Endothelial cell of umbilical vein (primary cell): ENCODE measurements at regions not wholly inside any gene's neighbourhood (a gene's known extent, or its start where the extent isn't known, plus 50 kb on each side); places are given as distances from the start of the nearest gene placed in this dataset.

Source experiments
- BruUV-seq: library from RNA; stranded (reverse); fragments of 400-500 nt; replicated peaks from 2 replicates; lab custom pipeline; 2021; lab: Mats Ljungman, UMichigan
- CTCF ChIA-PET: fragments of 300-600, 350-600 bp; sonication (Branson Sonifier 250); formaldehyde crosslinking; loops from one replicate; lab custom pipeline; 2021; ENCODE audit warnings: antibody characterized with exemption, inconsistent platforms; lab: Charles Lee
- POLR2A ChIA-PET: fragments of 300-600, 350-600 bp; sonication (Branson Sonifier 250); formaldehyde crosslinking; loops from one replicate; lab custom pipeline; 2021; ENCODE audit warnings: antibody characterized with exemption, inconsistent platforms; lab: Charles Lee
- DNase-seq: peaks from one replicate; pipeline ENCODE4 v3.0.0-alpha.2; 2011; ENCODE audit warnings: low read depth, low spot score
- FAIRE-seq: peaks from 2 replicates; lab custom pipeline; 2011; peaks lifted over from hg19 to GRCh38; lab: Jason Lieb, UNC
- H2AFZ ChIP-seq: 2 replicates; pipeline ENCODE4 v1.6.0; 2012; ENCODE audit warnings: low read depth, low read length, control low read depth, inconsistent platforms
- H3K27ac ChIP-seq: 2 replicates; pipeline ENCODE4 v1.5.1; 2011; ENCODE audit warnings: low read depth, mild to moderate bottlenecking, control low read depth, low read length, moderate library complexity; ENCODE audit not compliant: insufficient read depth
- H3K27me3 ChIP-seq, 2 experiments: 2 replicates each; pipeline versions ENCODE4 v1.6.0 to v1.6.1; 2011; ENCODE audit warnings: low read length in 2 of 2, mixed read lengths in 1 of 2; ENCODE audit not compliant: control insufficient read depth in 2 of 2, insufficient read depth in 2 of 2
- H3K36me3 ChIP-seq, 2 experiments: 2 replicates in 1 of 2; 3 replicates in 1 of 2; pipeline ENCODE4 v1.5.1; 2011; ENCODE audit warnings: low read length in 2 of 2, mild to moderate bottlenecking in 1 of 2, moderate library complexity in 1 of 2; ENCODE audit not compliant: control insufficient read depth in 2 of 2, insufficient read depth in 2 of 2; ENCODE audit errors: extremely low read depth in 1 of 2
- H3K4me1 ChIP-seq: 3 replicates; pipeline ENCODE4 v1.5.1; 2011; ENCODE audit warnings: mild to moderate bottlenecking, low read length; ENCODE audit not compliant: control insufficient read depth, insufficient read depth; ENCODE audit errors: extremely low read depth
- H3K4me2 ChIP-seq: 2 replicates; pipeline ENCODE4 v1.6.1; 2011; ENCODE audit warnings: low read length, control low read depth, mixed read lengths; ENCODE audit not compliant: insufficient read depth
- H3K4me3 ChIP-seq, 3 experiments: fragments of 200-600 bp in 1 of 3; sonication (generic), shearing (Covaris generic) in 1 of 3; replicated peaks in 1 of 3; 2 replicates each; pipeline ENCODE4 v1.5.1; 2011 to 2016; ENCODE audit warnings: control low read depth in 3 of 3, low read length in 3 of 3, mild to moderate bottlenecking in 2 of 3, inconsistent platforms in 1 of 3, low read depth in 1 of 3, moderate library complexity in 1 of 3; ENCODE audit not compliant: insufficient read depth in 1 of 3
- H3K79me2 ChIP-seq: 2 replicates; pipeline ENCODE4 v1.6.0; 2012; ENCODE audit warnings: low read length, inconsistent platforms; ENCODE audit not compliant: control insufficient read depth, insufficient read depth
- H3K9ac ChIP-seq: replicated peaks from 2 replicates; pipeline ENCODE3; 2011; ENCODE audit warnings: low read length, control low read depth; ENCODE audit not compliant: insufficient read depth; ENCODE audit errors: extremely low read depth
- H3K9me1 ChIP-seq: replicated peaks from 3 replicates; pipeline ENCODE4 v1.6.0; 2011; ENCODE audit warnings: mild to moderate bottlenecking, low read length; ENCODE audit not compliant: control insufficient read depth, insufficient read depth; ENCODE audit errors: extremely low read depth
- H3K9me3 ChIP-seq: replicated peaks from 2 replicates; pipeline ENCODE4 v1.5.1; 2012; ENCODE audit warnings: low read length, inconsistent platforms; ENCODE audit not compliant: control insufficient read depth, insufficient read depth
- H4K20me1 ChIP-seq: replicated peaks from 2 replicates; pipeline ENCODE3; 2011; ENCODE audit warnings: mild to moderate bottlenecking, low read length; ENCODE audit not compliant: control insufficient read depth, insufficient read depth; ENCODE audit errors: extremely low read depth
- EZH2 ChIP-seq: IDR thresholded peaks from 2 replicates; pipeline ENCODE4 v1.6.1; 2012; ENCODE audit warnings: borderline replicate concordance, low read depth, mild to moderate bottlenecking, moderate library complexity, low read length, inconsistent platforms; ENCODE audit not compliant: severe bottlenecking
- FOS ChIP-seq: IDR thresholded peaks from 2 replicates; pipeline ENCODE4 v1.6.1; 2011; ENCODE audit warnings: mild to moderate bottlenecking, low read length, moderate library complexity, borderline replicate concordance; ENCODE audit not compliant: insufficient read depth
- GATA2 ChIP-seq: IDR thresholded peaks from 2 replicates; pipeline ENCODE4 v1.7.0; 2011; ENCODE audit warnings: low read depth, mild to moderate bottlenecking, moderate library complexity, mixed read lengths, low read length; ENCODE audit not compliant: insufficient read length, insufficient read depth
- JUN ChIP-seq: IDR thresholded peaks from 2 replicates; pipeline ENCODE4 v1.6.1; 2011; ENCODE audit warnings: borderline replicate concordance, low read depth; ENCODE audit not compliant: insufficient read length, insufficient read depth
- MYC ChIP-seq: IDR thresholded peaks from one replicate; pipeline ENCODE4 v1.6.1; 2011; ENCODE audit warnings: mild to moderate bottlenecking, low read depth, low read length
- POLR2A ChIP-seq: IDR thresholded peaks from 2 replicates; pipeline ENCODE4 v1.6.1; 2012; ENCODE audit warnings: low read depth, mild to moderate bottlenecking, control low read depth, low read length
- dilution Hi-C: fragments of 300-500 bp; cut with MboI; formaldehyde crosslinking; loops from one replicate; pipeline ENCODE4 v1.15.0; 2019; ENCODE audit warnings: low sequenced_read_pairs; ENCODE audit not compliant: extremely low pct_ligation_motif_present
- intact Hi-C: fragments of 100-400 bp; cut with micrococcal nuclease; formaldehyde crosslinking; loops from one replicate; pipeline ENCODE4 v1.10.0; 2022
- TF ChIP-seq, protein P1 (sequence below), 2 donors: IDR thresholded peaks; 1 replicate in 1 of 2; 2 replicates in 1 of 2; pipeline ENCODE4 v1.5.1; 2011; ENCODE audit warnings: low read length in 2 of 2, mild to moderate bottlenecking in 2 of 2, moderate library complexity in 2 of 2, control low read depth in 1 of 2, inconsistent platforms in 1 of 2, low read depth in 1 of 2; ENCODE audit not compliant: insufficient read depth in 1 of 2; ENCODE audit errors: extremely low read depth in 1 of 2

DNA sequence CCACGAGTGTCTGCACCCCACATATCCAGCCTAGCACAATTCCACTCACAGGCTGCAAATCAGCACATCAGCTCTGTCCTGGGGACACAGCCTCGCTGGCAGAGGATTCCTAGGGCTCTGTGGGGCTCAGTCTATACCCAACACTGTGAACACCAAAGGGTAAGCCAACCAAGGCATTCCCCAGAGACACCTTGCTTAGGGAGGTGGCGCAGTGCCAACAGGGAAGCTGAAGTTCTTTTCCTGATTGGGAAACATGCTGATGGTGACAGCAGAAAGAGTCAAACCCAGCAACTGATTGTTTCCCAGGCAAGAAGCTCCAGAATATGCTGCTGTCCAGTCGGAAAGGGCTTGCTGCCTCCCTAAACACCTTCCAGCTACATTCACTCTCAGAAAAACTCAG lies 55.8 kb downstream of the TTC32 start:
- dilution Hi-C loops (no loop called here), intact Hi-C loops (no loop called here)
- no TSS peak for BruUV-seq
- ChIA-PET CTCF (interaction anchor here (2.1 kb wide), 1 partner anchor 9 kb away, joined by 4 read pairs; no protein-coding TSS in a partner anchor), POLR2A (no interaction called here)
- Histone ChIP-seq H3K27me3 (peaks cover 0 to 7% of the 10 kb centered on the region in 2 experiments), H3K9ac (no peak overlapping the region), H3K4me1 (no peaks in the 10 kb centered on the region), H3K27ac (no peak overlapping the region), H3K36me3 (no peaks in the 10 kb centered on the region), H3K79me2 (no peaks in the 10 kb centered on the region), H3K9me1 (no peaks in the 10 kb centered on the region), H3K9me3 (no peaks in the 10 kb centered on the region), H2AFZ (no peak overlapping the region), H3K4me3 (no peak overlapping the region), H4K20me1 (no peaks in the 10 kb centered on the region), H3K4me2 (no peak overlapping the region)
- DNase-seq (no peak), FAIRE-seq (no peak)
- no peak for TF ChIP-seq JUN
- TF ChIP-seq POLR2A: no peak
- TF ChIP-seq, protein P1, sequence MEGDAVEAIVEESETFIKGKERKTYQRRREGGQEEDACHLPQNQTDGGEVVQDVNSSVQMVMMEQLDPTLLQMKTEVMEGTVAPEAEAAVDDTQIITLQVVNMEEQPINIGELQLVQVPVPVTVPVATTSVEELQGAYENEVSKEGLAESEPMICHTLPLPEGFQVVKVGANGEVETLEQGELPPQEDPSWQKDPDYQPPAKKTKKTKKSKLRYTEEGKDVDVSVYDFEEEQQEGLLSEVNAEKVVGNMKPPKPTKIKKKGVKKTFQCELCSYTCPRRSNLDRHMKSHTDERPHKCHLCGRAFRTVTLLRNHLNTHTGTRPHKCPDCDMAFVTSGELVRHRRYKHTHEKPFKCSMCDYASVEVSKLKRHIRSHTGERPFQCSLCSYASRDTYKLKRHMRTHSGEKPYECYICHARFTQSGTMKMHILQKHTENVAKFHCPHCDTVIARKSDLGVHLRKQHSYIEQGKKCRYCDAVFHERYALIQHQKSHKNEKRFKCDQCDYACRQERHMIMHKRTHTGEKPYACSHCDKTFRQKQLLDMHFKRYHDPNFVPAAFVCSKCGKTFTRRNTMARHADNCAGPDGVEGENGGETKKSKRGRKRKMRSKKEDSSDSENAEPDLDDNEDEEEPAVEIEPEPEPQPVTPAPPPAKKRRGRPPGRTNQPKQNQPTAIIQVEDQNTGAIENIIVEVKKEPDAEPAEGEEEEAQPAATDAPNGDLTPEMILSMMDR (IDR thresholded peaks at IDR 0.05; ENCODE audit: extremely low read depth in 1 of 2, insufficient read depth in 1 of 2, low read depth in 1 of 2, low read length in 2 of 2): no peak
- TF ChIP-seq MYC: no peak

GRCh38 chr2:19845323-19845920 lies 56.4 kb downstream of the TTC32 start:
- Histone ChIP-seq H3K4me1 (no peaks in the 10 kb centered on the region), H3K4me2 (no peak overlapping the region), H3K9me1 (no peaks in the 10 kb centered on the region), H3K79me2 (no peaks in the 10 kb centered on the region), H3K27me3 (peaks cover 0 to 7% of the 10 kb centered on the region in 2 experiments), H2AFZ (no peak overlapping the region), H3K4me3 (no peak overlapping the region), H3K27ac (no peak overlapping the region), H3K36me3 (no peaks in the 10 kb centered on the region), H3K9me3 (no peaks in the 10 kb centered on the region), H3K9ac (no peak overlapping the region), H4K20me1 (no peaks in the 10 kb centered on the region)
- TF ChIP-seq EZH2: no peak
- no peak for TF ChIP-seq GATA2
- no peak for TF ChIP-seq FOS
- no peak for TF ChIP-seq JUN
- TF ChIP-seq, protein P1 (IDR thresholded peaks at IDR 0.05; ENCODE audit: extremely low read depth in 1 of 2, insufficient read depth in 1 of 2, low read depth in 1 of 2, low read length in 2 of 2): no peak
- dilution Hi-C loops (no loop called here), intact Hi-C loops (no loop called here)
- no TSS peak for BruUV-seq
- FAIRE-seq (no peak), DNase-seq (no peak)
- ChIA-PET CTCF (interaction anchor here (2.1 kb wide), 1 partner anchor 8 kb away, joined by 4 read pairs; no protein-coding TSS in a partner anchor), POLR2A (no interaction called here)
